ENCODE measurements at regions not wholly inside any gene's neighbourhood (a gene's known extent, or its start where the extent isn't known, plus 50 kb on each side); places are given as distances from the start of the nearest gene placed in this dataset.

DNA sequence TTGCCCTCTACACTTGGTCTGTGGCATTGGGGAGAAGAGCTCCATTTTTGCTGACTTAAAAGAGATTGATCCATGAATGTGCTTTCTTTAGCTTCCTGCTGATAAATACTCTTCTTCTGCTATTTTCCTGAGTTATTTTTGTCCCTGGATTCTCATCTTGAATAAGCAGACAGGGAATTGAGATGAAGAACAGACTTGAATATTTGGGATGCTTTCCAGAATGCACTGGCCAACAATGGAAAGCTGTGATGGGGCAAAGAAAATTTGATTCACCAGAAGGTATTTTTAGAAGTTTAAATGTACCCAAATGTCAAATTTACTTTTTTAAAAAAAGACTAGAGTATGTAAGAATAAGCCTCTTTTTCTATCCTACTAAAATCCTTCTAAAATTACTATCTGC is 309.9 kb upstream of the PPP1R2C start:
- Mint-ChIP-seq H3K36me3 (ENCODE audit: low read depth) (no peaks in the 10 kb centered on the region), H3K4me3 (no peak overlapping the region), H3K9me3 (no peaks in the 10 kb centered on the region), H3K4me1 (ENCODE audit: low read depth) (no peaks in the 10 kb centered on the region), H3K27me3 (ENCODE audit: insufficient read depth) (no peaks in the 10 kb centered on the region), H3K27ac (no peak overlapping the region)
- TF ChIP-seq, protein P1, sequence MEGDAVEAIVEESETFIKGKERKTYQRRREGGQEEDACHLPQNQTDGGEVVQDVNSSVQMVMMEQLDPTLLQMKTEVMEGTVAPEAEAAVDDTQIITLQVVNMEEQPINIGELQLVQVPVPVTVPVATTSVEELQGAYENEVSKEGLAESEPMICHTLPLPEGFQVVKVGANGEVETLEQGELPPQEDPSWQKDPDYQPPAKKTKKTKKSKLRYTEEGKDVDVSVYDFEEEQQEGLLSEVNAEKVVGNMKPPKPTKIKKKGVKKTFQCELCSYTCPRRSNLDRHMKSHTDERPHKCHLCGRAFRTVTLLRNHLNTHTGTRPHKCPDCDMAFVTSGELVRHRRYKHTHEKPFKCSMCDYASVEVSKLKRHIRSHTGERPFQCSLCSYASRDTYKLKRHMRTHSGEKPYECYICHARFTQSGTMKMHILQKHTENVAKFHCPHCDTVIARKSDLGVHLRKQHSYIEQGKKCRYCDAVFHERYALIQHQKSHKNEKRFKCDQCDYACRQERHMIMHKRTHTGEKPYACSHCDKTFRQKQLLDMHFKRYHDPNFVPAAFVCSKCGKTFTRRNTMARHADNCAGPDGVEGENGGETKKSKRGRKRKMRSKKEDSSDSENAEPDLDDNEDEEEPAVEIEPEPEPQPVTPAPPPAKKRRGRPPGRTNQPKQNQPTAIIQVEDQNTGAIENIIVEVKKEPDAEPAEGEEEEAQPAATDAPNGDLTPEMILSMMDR (IDR thresholded peaks at IDR 0.05), result no peak
- DNase-seq, result no peak

DNA sequence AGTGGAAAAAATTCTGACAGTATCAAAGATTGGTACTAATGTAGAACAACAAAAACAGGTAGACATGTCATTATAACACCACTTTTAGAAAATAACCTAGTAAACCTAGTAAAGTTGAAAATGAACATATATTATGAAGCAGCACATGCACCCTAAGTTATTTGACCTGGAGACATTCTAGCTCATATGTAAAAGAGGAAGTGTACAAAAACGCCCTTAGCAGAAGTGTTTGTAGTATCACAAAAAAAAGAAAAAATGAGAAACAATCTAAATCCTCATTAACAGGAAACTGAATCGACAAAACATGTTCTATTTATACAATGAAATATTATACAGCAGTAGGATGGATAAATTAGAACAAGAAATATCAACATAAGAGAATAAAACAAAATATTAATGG is 318.9 kb upstream of the PPP1R2C start:
- Mint-ChIP-seq H3K27me3 (ENCODE audit: insufficient read depth) (no peaks in the 10 kb centered on the region), H3K36me3 (ENCODE audit: low read depth) (no peaks in the 10 kb centered on the region), H3K4me3 (no peak overlapping the region), H3K27ac (no peak overlapping the region), H3K4me1 (ENCODE audit: low read depth) (no peaks in the 10 kb centered on the region), H3K9me3 (0 out of 2 replicates have a peak, but pooled peaks cover 3% of the 10 kb centered on the region)
- TF ChIP-seq, protein P1 (IDR thresholded peaks at IDR 0.05), result no peak
- DNase-seq, result no peak

DNA sequence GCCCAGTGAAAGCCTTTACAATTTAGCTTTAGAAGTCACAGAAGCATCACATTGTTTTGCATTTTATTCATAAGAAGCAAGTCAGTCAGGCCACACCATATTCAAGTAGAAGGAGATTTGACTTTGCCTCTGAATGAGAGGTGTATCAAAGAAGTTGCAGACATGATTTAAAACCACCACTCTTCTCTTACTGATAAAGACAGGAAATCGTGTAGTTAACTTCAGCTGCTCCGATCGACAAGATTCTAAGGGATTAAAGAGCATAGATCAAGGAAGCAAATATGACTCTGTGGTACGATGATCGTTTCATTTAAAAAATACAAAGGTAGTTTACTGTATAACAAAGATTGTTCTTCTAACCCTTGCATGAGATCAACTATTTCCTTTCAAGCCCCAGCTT is 328.0 kb upstream of the PPP1R2C start:
- no peaks in the 10 kb centered on the region for H3K4me1 Mint-ChIP-seq (ENCODE audit: low read depth)
- H3K4me3 Mint-ChIP-seq, result no peak overlapping the region
- H3K36me3 Mint-ChIP-seq (ENCODE audit: low read depth), result no peaks in the 10 kb centered on the region
- H3K27ac Mint-ChIP-seq, result no peak overlapping the region
- no peaks in the 10 kb centered on the region for H3K27me3 Mint-ChIP-seq (ENCODE audit: insufficient read depth)
- TF ChIP-seq, protein P1 (IDR thresholded peaks at IDR 0.05), result no peak
- H3K9me3 Mint-ChIP-seq, result peaks cover 7% of the 10 kb centered on the region; the same call in 1 of the 2 replicates
- DNase-seq, result no peak

DNA sequence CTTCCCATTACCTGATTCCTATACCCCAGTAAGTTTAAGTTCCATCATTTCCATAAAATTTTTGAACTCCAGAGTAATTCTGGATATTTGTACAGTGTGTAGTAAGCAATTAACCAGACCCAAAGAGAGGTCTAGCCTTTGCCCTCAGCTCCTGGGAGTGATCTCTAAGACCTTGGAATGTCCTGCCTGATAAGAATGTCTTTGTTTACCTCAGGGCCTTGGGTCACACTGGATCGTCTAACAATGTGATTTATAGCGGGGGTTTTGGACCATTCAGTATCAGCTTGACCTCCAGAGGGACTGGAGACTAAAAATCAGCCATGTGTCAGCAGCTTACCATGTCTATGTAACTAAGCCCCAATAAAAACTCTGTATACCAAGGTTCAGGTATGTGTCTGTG is 330.9 kb upstream of the PPP1R2C start:
- no peak for DNase-seq
- no peak overlapping the region for H3K4me3 Mint-ChIP-seq
- H3K27ac Mint-ChIP-seq, result no peak overlapping the region
- TF ChIP-seq, protein P1 (IDR thresholded peaks at IDR 0.05), result no peak
- no peaks in the 10 kb centered on the region for H3K4me1 Mint-ChIP-seq (ENCODE audit: low read depth)
- H3K27me3 Mint-ChIP-seq (ENCODE audit: insufficient read depth), result no peaks in the 10 kb centered on the region
- H3K36me3 Mint-ChIP-seq (ENCODE audit: low read depth), result no peaks in the 10 kb centered on the region
- H3K9me3 Mint-ChIP-seq, result peaks cover 7% of the 10 kb centered on the region; the same call in 1 of the 2 replicates

DNA sequence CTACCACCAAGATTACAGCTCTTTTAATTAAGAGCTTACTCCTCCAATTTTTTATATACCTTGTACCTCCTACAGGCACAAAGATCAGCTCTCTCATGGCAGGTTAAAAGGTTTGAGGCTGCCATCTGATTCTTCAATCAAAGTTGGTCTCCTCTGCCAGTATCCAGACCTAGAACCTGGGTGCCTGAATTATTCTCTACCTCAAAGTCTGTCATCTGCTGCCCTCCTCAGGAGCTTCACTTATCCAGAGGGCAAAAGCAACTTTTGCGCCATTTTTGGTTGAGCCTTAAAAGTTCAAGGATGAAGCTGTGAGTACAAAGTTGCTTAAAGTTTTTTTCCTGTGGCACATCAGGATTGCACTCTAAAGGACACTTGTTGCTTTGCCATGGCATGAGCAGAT is 343.7 kb upstream of the PPP1R2C start:
- no peak for DNase-seq
- TF ChIP-seq, protein P1 (IDR thresholded peaks at IDR 0.05), result no peak

DNA sequence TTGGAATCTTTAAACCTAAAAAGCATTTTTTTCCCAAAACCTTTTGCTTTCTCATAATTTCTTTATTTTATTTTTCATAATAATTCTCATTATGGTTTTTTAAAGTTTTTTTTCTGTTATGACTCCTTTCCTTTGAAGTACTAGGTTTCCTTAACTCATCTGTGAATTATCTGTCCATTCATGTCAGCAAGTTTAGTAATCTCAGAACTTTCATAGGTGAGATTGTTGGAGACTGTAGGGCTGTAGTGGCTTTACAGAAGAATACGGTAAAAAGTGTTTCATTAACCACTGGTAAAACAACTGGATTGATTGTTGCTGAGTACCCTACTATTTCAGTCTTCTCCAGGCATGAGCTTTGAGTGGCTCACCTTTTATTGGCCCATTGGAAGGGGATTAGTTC is 361.7 kb upstream of the PPP1R2C start:
- DNase-seq, result no peak
- Mint-ChIP-seq H3K9me3 (0 out of 2 replicates have a peak, but pooled peaks cover 4% of the 10 kb centered on the region), H3K4me3 (no peak overlapping the region), H3K27ac (no peak overlapping the region), H3K36me3 (ENCODE audit: low read depth) (no peaks in the 10 kb centered on the region), H3K4me1 (ENCODE audit: low read depth) (no peaks in the 10 kb centered on the region), H3K27me3 (ENCODE audit: insufficient read depth) (no peaks in the 10 kb centered on the region)
- TF ChIP-seq, protein P1 (IDR thresholded peaks at IDR 0.05), result no peak

More for the DNA sequence above, 343.7 kb upstream of the PPP1R2C start:
- Mint-ChIP-seq H3K36me3 (ENCODE audit: low read depth) (no peaks in the 10 kb centered on the region), H3K27me3 (ENCODE audit: insufficient read depth) (no peaks in the 10 kb centered on the region), H3K4me3 (no peak overlapping the region), H3K9me3 (no peaks in the 10 kb centered on the region; the same call in 1 of the 2 replicates), H3K27ac (no peak overlapping the region), H3K4me1 (ENCODE audit: low read depth) (no peaks in the 10 kb centered on the region)

Measured in HFFc6 (cell line).